Panc1 (cell line): ENCODE measurements at regions not wholly inside any gene's neighbourhood (a gene's known extent, or its start where the extent isn't known, plus 50 kb on each side); places are given as distances from the start of the nearest gene placed in this dataset.

ENCODE experiments used
- CTCF ChIP-seq: fragments of 450-650 bp; IDR thresholded peaks from 2 replicates; pipeline ENCODE4 v1.5.1; 2017; ENCODE audit warnings: mild to moderate bottlenecking
- REST ChIP-seq, 2 experiments: IDR thresholded peaks; 2 replicates each; pipeline ENCODE4 v1.6.1; 2011 to 2012; ENCODE audit warnings: low read depth in 2 of 2, control low read depth in 1 of 2, low read length in 1 of 2, mild to moderate bottlenecking in 1 of 2, moderate library complexity in 1 of 2; ENCODE audit not compliant: insufficient read depth in 1 of 2
- SIN3A ChIP-seq: IDR thresholded peaks from 2 replicates; pipeline ENCODE4 v1.6.1; 2012; ENCODE audit warnings: low read depth, mild to moderate bottlenecking, low read length, moderate library complexity, borderline replicate concordance; ENCODE audit not compliant: insufficient read depth
- TCF7L2 ChIP-seq: IDR thresholded peaks from 2 replicates; pipeline ENCODE4 v1.6.1; 2011; ENCODE audit warnings: mild to moderate bottlenecking, low read depth, low read length, inconsistent platforms

- TF ChIP-seq CTCF (no peak), REST (IDR thresholded peaks at IDR 0.05; ENCODE audit: insufficient read depth in 1 of 2, low read depth in 2 of 2, low read length in 1 of 2) (no peak), SIN3A (no peak), TCF7L2 (no peak)
These were observed 211.4 kb downstream of the ETS1 start for GRCh38 chr11:128375961-128376360.
